Activated T-cell treated with anti-CD3 and anti-CD28 coated beads for 4 hours (primary cell): ENCODE measurements at regions not wholly inside any gene's neighbourhood (a gene's known extent, or its start where the extent isn't known, plus 50 kb on each side); places are given as distances from the start of the nearest gene placed in this dataset.

Source experiments
- DNase-seq: peaks from one replicate; pipeline ENCODE4 v3.0.0-alpha.2; 2020

- DNase-seq: no peak
These were observed 1531.9 kb upstream of the ACVR2A start for GRCh38 chr2:146312899-146313298.

GRCh38 chr2:146305164-146305563 is 1539.7 kb upstream of the ACVR2A start:
- DNase-seq: no peak

GRCh38 chr2:146301287-146301686 is 1543.5 kb upstream of the ACVR2A start:
- DNase-seq: no peak

- no peak for DNase-seq
These were observed 1549.7 kb upstream of the ACVR2A start for GRCh38 chr2:146295080-146295670.

GRCh38 chr2:146287281-146287680 is 1557.5 kb upstream of the ACVR2A start:
- DNase-seq: no peak

GRCh38 chr2:146278881-146279280 is 1565.9 kb upstream of the ACVR2A start:
- DNase-seq: no peak

GRCh38 chr2:146271131-146271831 is 1573.5 kb upstream of the ACVR2A start:
- no peak for DNase-seq

GRCh38 chr2:146270618-146271017 is 1574.2 kb upstream of the ACVR2A start:
- no peak for DNase-seq

GRCh38 chr2:146267093-146267492 is 1577.7 kb upstream of the ACVR2A start:
- DNase-seq: no peak

GRCh38 chr2:146265656-146266055 is 1579.2 kb upstream of the ACVR2A start:
- no peak for DNase-seq

GRCh38 chr2:146262606-146263005 is 1582.2 kb upstream of the ACVR2A start:
- DNase-seq: no peak

GRCh38 chr2:146260551-146260950 is 1584.3 kb upstream of the ACVR2A start:
- DNase-seq: no peak

GRCh38 chr2:146259816-146260215 is 1585.0 kb upstream of the ACVR2A start:
- DNase-seq: no peak

- DNase-seq: no peak
These were observed 1586.8 kb upstream of the ACVR2A start for GRCh38 chr2:146258071-146258470.

- DNase-seq: no peak
These were observed 1592.7 kb upstream of the ACVR2A start for GRCh38 chr2:146252119-146252518.

GRCh38 chr2:146251328-146251727 is 1593.5 kb upstream of the ACVR2A start:
- no peak for DNase-seq

GRCh38 chr2:146246736-146247523 is 1597.9 kb upstream of the ACVR2A start:
- no peak for DNase-seq

- DNase-seq: no peak
These were observed 1598.7 kb upstream of the ACVR2A start for GRCh38 chr2:146246002-146246735.

- DNase-seq: no peak
These were observed 1600.0 kb upstream of the ACVR2A start for GRCh38 chr2:146244830-146245229.

GRCh38 chr2:146244131-146244530 is 1600.7 kb upstream of the ACVR2A start:
- no peak for DNase-seq

GRCh38 chr2:146241023-146241422 is 1603.8 kb upstream of the ACVR2A start:
- no peak for DNase-seq

- no peak for DNase-seq
These were observed 1604.4 kb upstream of the ACVR2A start for GRCh38 chr2:146240391-146240790.

- no peak for DNase-seq
These were observed 1605.3 kb upstream of the ACVR2A start for GRCh38 chr2:146239392-146240135.
